ENCODE measurements at regions not wholly inside any gene's neighbourhood (a gene's known extent, or its start where the extent isn't known, plus 50 kb on each side); places are given as distances from the start of the nearest gene placed in this dataset.

- DNase-seq (ENCODE audit: low read depth) = no peak
These were observed 348.6 kb downstream of the ANKRD7 start for GRCh38 chr7:118573085-118573484.

DNA sequence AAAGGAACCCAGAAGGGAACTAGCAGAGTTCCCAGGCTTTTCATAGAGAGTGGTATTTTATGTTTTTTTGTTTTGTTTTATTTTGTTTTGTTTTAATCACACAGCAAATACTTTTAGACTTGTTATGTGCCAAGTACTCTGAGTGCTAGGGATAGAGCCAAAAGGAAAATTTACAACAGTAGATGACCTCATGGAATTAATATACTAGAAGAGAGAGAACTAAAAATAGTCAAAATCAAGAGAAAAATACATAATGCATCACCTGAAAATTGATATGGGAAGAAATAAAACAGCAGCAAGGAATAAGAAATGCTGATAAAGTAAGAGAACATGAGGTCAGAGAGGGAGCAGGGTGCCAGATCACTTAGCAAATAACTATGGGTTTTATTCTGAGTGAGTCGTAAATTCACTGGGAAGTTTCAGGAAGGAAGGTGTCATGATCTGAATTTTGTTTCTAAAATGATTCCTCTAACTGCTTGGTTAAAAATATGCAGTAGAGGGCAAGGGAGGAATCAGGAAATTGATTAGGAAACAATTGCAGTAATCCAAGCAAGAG is 351.0 kb downstream of the ANKRD7 start:
- DNase-seq (ENCODE audit: low read depth) = no peak

DNA sequence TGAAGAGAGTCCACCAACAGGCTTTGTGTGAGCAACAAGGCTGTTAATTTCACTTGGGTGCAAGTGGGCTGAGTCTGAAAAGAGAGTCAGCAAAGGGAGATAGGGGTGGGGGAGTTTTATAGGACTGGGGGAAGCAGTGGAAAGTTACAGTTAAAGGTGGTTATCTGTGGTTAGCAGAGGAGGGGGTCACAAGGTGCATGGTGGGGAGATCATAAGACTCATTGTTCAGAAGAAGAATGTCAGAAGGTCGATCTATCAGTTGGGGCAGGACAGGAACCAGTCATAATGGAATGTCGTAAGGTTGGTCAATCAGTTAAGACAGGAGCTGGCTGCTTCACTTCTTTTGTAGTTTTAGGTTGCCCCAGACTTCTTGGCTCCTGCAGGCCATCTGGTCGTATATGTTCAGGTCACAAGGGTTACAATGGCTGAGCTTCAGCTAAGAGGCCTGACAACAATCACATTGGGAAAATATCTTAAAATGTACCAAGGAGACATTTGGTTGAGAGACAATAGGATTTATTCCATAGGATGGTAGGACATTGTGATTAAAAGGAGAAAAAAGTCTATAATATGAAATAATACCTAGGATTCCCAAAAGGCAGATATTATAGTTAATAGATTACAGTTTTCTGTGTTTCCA is 356.4 kb downstream of the ANKRD7 start:
- no peak for DNase-seq (ENCODE audit: low read depth)

DNA sequence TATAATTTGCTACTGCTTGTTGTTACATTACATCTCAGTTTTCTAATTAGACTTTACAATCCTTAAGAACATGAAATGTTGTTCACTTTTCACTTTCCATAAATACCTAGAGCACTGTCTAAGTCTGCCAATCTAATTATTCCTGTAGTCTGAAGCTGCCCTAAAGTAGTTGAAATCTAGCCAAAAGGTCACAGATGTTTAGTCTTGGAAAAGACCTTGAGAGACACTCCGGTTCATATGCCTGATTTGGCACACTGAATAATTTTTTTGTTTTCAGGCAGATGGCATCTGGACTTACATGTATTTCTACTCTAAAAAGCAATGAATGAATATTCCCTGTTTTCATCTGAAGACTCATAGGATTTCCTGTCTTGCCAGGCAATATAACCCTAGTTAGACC is 359.1 kb downstream of the ANKRD7 start:
- no peak for DNase-seq (ENCODE audit: low read depth)

DNA sequence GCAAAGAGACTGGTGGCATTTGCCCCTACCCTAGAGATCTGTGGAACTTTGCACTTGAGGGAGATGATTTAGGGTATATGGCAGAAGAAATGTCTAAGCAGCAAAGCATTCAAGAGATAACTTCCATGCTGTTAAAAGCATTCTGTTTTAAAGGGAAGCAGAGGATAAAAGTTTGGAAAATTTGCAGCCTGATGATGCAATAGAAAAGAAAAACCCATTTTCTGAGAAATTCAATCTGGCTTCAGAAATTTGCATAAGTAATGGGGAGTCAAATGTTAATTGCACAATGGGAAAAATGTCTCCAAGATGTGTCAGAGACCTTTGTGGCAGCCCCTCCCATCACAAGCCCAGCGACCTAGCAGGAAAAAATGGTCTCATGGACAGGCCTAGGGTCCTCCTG is 361.7 kb downstream of the ANKRD7 start:
- no peak for DNase-seq (ENCODE audit: low read depth)

DNA sequence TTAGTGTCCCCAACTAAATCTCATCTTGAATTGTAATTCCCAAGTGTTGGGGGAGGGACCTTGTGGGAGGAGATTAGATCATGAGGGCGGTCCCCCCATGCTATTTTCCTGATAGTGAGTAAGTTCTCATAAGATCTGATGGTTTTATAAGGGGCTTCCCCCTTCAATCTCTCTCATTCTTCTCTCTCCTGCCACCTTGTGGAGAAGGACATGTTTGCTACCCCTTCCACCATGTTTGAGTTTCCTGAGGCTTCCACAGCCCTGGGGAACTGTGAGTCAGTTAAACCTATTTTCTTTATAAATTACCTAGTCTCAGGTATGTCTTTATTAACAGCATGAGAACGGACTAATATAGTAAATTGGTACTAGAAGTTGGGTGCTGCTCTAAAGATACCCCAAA is 365.6 kb downstream of the ANKRD7 start:
- no peak for DNase-seq (ENCODE audit: low read depth)

GRCh38 chr7:118602090-118602489 is 377.6 kb downstream of the ANKRD7 start:
- DNase-seq (ENCODE audit: low read depth) = no peak

DNA sequence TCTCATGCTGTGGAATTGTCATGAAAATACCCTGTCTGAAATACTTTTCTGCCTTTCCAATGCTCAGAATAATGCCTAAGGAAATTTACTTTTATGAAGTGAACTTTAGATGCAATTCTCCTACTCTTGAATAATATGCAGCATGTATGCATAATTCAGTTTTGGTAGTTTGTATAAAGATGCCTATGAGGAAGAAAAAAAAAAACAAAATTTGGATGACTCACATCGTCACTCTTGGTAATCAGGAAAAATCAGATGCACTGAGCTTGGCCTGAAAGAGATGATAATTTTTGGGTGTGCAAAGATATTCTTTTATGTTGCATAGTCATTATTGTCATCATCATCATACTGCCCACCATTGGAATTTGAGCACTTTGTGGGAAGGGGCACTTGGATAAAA is 382.1 kb downstream of the ANKRD7 start:
- no peak for DNase-seq (ENCODE audit: low read depth)

- DNase-seq (ENCODE audit: low read depth) = no peak
These were observed 384.7 kb downstream of the ANKRD7 start for GRCh38 chr7:118609207-118609606.

- no peak for DNase-seq (ENCODE audit: low read depth)
These were observed 391.2 kb downstream of the ANKRD7 start for GRCh38 chr7:118615681-118616080.

DNA sequence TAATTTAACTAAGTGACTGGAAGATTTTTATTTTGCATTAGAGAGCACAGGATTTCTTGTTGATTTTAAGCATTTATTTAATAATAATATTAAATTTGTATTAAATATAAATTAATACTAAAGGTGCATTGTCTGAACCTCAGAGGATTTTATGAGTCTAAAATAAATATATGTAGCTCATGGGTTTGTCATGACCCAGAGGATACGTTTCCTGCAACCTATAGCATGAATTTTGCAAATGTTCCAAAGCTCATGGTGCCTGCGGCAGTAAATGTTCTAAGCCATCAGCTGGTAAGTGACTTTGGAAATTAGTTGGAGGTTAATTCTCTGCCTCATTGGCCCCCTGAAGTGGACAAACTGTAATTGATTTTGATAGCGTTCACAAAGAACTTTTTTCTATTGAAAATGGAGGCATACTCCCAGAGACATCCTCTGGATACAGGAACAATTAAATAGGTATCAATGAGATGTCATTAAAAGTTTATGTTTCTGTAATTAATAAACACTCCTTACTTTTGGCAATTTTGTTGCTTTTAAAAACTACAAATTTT is 397.4 kb downstream of the ANKRD7 start:
- DNase-seq (ENCODE audit: low read depth) = no peak

GRCh38 chr7:118626739-118627138 is 402.2 kb downstream of the ANKRD7 start:
- no peak for DNase-seq (ENCODE audit: low read depth)

DNA sequence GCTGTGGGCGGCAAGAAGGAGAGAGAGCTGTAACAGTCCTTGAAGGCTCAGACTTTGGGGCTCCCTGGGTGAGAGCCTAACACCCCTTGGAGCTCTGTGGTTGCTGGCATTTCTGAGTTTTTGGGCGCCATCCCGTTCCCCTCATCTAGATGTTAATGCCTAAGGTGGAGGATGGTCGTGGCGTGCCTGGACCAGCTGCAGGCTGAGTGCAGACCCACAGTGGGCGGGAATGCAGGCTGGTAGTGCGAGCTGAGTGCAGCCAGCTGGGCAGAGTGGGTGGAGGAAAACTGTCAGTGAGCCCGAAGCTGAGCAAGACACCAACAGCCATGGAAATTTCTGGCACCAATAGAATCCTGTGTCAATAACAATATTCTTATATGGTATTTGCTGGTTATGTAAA is 403.0 kb downstream of the ANKRD7 start:
- DNase-seq (ENCODE audit: low read depth) = no peak

DNA sequence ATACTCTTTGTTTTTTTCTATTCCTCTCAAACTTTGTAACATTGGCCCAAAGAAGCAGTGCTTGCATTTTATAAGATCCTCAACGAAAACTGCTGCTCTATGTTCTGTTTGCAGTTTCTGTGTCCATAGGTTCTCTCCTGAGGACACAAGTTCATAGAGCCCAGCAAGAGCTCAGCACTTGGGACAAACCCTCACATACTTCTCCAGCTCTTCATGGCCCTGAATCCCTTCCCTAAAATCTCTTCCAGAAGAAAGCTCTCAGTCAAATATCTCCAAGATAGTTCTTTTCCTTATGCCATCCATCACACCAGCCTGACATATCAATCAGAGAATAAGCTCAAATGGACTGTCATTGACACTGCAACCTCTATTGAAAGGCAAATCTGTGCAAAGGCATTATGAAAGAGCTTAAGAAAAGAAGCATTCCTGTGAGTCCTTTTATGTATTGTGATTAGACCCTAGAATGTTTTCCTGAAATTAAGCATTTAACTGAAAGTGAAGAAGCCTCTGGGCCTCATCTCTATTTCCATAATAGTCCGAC is 405.5 kb downstream of the ANKRD7 start:
- no peak for DNase-seq (ENCODE audit: low read depth)

GRCh38 chr7:118642396-118642795 is 417.9 kb downstream of the ANKRD7 start:
- no peak for DNase-seq (ENCODE audit: low read depth)

- no peak for DNase-seq (ENCODE audit: low read depth)
These were observed 419.8 kb downstream of the ANKRD7 start for GRCh38 chr7:118644346-118644745.

- DNase-seq (ENCODE audit: low read depth) = no peak
These were observed 423.5 kb downstream of the ANKRD7 start for GRCh38 chr7:118648002-118648401.

- DNase-seq (ENCODE audit: low read depth) = no peak
These were observed 433.0 kb downstream of the ANKRD7 start for GRCh38 chr7:118657391-118658005.

DNA sequence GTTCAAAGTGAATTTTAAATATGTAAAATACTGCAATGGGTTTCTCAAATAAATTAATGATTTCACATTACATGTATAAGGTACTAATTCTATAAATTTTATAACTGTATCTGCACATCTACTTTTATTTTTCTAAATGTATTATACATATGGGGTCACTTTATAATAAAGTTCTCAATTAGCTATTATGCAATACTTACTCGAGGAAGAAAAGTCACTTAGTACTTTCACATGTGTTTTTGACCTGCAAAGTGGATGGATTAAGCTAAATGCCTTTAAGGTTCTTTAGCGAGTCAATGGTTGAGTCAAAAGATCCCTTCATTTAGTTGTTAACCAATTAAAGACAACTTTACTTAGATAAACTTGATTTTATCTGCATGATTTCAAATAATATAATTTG is 437.8 kb downstream of the ANKRD7 start:
- DNase-seq (ENCODE audit: low read depth) = no peak

GRCh38 chr7:118664498-118664897 is 440.0 kb downstream of the ANKRD7 start:
- DNase-seq (ENCODE audit: low read depth) = no peak

DNA sequence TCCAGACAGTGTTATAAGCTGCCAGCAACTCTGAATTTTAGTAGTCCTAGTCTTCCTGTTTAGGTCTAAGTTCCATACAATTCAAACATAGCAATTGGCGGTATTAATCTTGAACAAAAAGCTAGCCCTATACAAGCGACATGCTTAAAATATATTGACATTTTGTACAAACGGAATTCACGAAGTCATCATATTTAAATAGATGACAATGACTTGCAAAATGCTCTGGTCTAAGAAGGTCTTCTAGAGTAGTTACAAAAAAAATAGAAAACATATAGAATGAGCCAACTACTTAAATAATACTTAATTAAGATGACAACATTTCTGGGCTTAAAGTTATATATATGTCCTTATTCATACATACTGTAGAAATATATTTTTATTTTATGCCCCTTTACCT is 446.6 kb downstream of the ANKRD7 start:
- DNase-seq (ENCODE audit: low read depth) = no peak

DNA sequence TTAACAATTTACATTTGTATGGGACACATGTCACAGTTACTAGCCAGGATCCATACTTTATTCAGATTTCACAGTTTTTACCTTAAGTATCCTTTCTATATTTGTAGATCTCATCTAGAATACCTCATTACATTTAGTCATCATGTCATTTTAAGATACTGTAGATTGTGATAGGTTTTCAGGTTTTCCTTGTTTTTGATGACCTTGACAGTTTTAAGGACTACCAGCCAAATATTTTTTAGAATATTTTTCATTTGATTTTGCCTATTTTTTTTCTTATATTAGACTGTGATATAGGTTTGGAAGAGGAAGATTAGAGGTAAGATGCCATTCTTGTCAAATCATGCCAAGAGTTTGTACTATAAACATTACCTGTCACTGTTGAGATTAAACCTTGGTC is 460.3 kb downstream of the ANKRD7 start:
- DNase-seq (ENCODE audit: low read depth) = no peak

GRCh38 chr7:118689403-118689802 is 464.9 kb downstream of the ANKRD7 start:
- DNase-seq (ENCODE audit: low read depth) = no peak

All from RPMI7951 (cell line).